ENCODE measurements at regions not wholly inside any gene's neighbourhood (a gene's known extent, or its start where the extent isn't known, plus 50 kb on each side); places are given as distances from the start of the nearest gene placed in this dataset.

GRCh38 chr4:166481055-166481454, 608.0 kb downstream of the TLL1 start:
- no peak for TF ChIP-seq CTCF (IDR thresholded peaks at IDR 0.05; ENCODE audit: insufficient read depth, missing control alignments)
- DNase-seq (ENCODE audit: insufficient read length, low spot score), result no peak
- no peak for FAIRE-seq

- no peak for FAIRE-seq
- DNase-seq (ENCODE audit: insufficient read length, low spot score), result no peak
- TF ChIP-seq CTCF (IDR thresholded peaks at IDR 0.05; ENCODE audit: insufficient read depth, missing control alignments), result no peak
These were observed 608.7 kb downstream of the TLL1 start for GRCh38 chr4:166481739-166482138.

GRCh38 chr4:166482758-166483157, 609.7 kb downstream of the TLL1 start:
- no peak for TF ChIP-seq CTCF (IDR thresholded peaks at IDR 0.05; ENCODE audit: insufficient read depth, missing control alignments)
- no peak for DNase-seq (ENCODE audit: insufficient read length, low spot score)
- FAIRE-seq, result no peak

GRCh38 chr4:166491635-166492034, 618.6 kb downstream of the TLL1 start:
- no peak for FAIRE-seq
- DNase-seq (ENCODE audit: insufficient read length, low spot score), result no peak
- TF ChIP-seq CTCF (IDR thresholded peaks at IDR 0.05; ENCODE audit: insufficient read depth, missing control alignments), result no peak

- no peak for DNase-seq (ENCODE audit: insufficient read length, low spot score)
- FAIRE-seq, result no peak
- TF ChIP-seq CTCF (IDR thresholded peaks at IDR 0.05; ENCODE audit: insufficient read depth, missing control alignments), result no peak
These were observed 620.9 kb downstream of the TLL1 start for GRCh38 chr4:166493924-166494345.

- no peak for FAIRE-seq
- DNase-seq (ENCODE audit: insufficient read length, low spot score), result no peak
- TF ChIP-seq CTCF (IDR thresholded peaks at IDR 0.05; ENCODE audit: insufficient read depth, missing control alignments), result no peak
These were observed 625.5 kb downstream of the TLL1 start for GRCh38 chr4:166498546-166498945.

GRCh38 chr4:166499820-166500219, 626.8 kb downstream of the TLL1 start:
- FAIRE-seq (no peak), DNase-seq (ENCODE audit: insufficient read length, low spot score) (no peak)
- no peak for TF ChIP-seq CTCF (IDR thresholded peaks at IDR 0.05; ENCODE audit: insufficient read depth, missing control alignments)

All from D721Med (cell line).